HG02759 (cell line): ENCODE measurements at regions not wholly inside any gene's neighbourhood (a gene's known extent, or its start where the extent isn't known, plus 50 kb on each side); places are given as distances from the start of the nearest gene placed in this dataset.

Experiments used
- ATAC-seq: cut with Tn5 transposase; IDR thresholded peaks from one replicate; pipeline ENCODE4 v1.9.1; 2021; ENCODE audit warnings: mild to moderate bottlenecking, moderate library complexity; ENCODE audit not compliant: unreplicated experiment

GRCh38 chr2:217530392-217531090 lies 472.3 kb downstream of the TNS1 start:
- ATAC-seq, result no peak

GRCh38 chr2:217529271-217529670 lies 473.5 kb downstream of the TNS1 start:
- ATAC-seq, result no peak

- ATAC-seq, result no peak
These were observed 475.1 kb downstream of the TNS1 start for GRCh38 chr2:217527590-217528202.

- no peak for ATAC-seq
These were observed 477.7 kb downstream of the TNS1 start for GRCh38 chr2:217525076-217525475.

GRCh38 chr2:217523286-217523685 lies 479.5 kb downstream of the TNS1 start:
- no peak for ATAC-seq

- no peak for ATAC-seq
These were observed 481.0 kb downstream of the TNS1 start for GRCh38 chr2:217521820-217522219.

- ATAC-seq, result no peak
These were observed 482.3 kb downstream of the TNS1 start for GRCh38 chr2:217520356-217521010.

- ATAC-seq, result no peak
These were observed 485.4 kb downstream of the TNS1 start for GRCh38 chr2:217517402-217517801.

GRCh38 chr2:217515615-217516309 lies 487.0 kb downstream of the TNS1 start:
- no peak for ATAC-seq

- ATAC-seq, result no peak
These were observed 489.5 kb downstream of the TNS1 start for GRCh38 chr2:217513258-217513657.

- no peak for ATAC-seq
These were observed 490.1 kb downstream of the TNS1 start for GRCh38 chr2:217512728-217513127.

- no peak for ATAC-seq
These were observed 490.5 kb downstream of the TNS1 start for GRCh38 chr2:217512259-217512658.

- no peak for ATAC-seq
These were observed 490.9 kb downstream of the TNS1 start for GRCh38 chr2:217511850-217512249.

- ATAC-seq, result peak; percentile 54
These were observed 492.0 kb downstream of the TNS1 start for GRCh38 chr2:217510771-217511291.

GRCh38 chr2:217505303-217505702 lies 497.5 kb downstream of the TNS1 start:
- ATAC-seq, result no peak

GRCh38 chr2:217501887-217502286 lies 500.9 kb downstream of the TNS1 start:
- no peak for ATAC-seq

GRCh38 chr2:217497843-217498377 lies 504.9 kb downstream of the TNS1 start:
- ATAC-seq, result no peak

GRCh38 chr2:217494557-217494956 lies 508.2 kb downstream of the TNS1 start:
- ATAC-seq, result no peak

GRCh38 chr2:217491271-217491670 lies 511.5 kb downstream of the TNS1 start:
- no peak for ATAC-seq

GRCh38 chr2:217489145-217489960 lies 513.4 kb downstream of the TNS1 start:
- no peak for ATAC-seq
